Neuron (in vitro differentiated cells): ENCODE measurements at regions not wholly inside any gene's neighbourhood (a gene's known extent, or its start where the extent isn't known, plus 50 kb on each side); places are given as distances from the start of the nearest gene placed in this dataset.
"Not testable (repeated sequence)": the region's sequence is repeated elsewhere in the genome, so short reads cannot be mapped to it uniquely, and the experiment has no call there.

Source experiments
- H2AFZ ChIP-seq: one replicate; pipeline ENCODE4 v1.6.1; 2013; ENCODE audit warnings: low read depth, mild to moderate bottlenecking, inconsistent platforms, low read length, moderate library complexity
- H3K27me3 ChIP-seq: one replicate; pipeline ENCODE4 v1.6.1; 2013; ENCODE audit warnings: low read length; ENCODE audit not compliant: insufficient read depth
- H3K36me3 ChIP-seq: one replicate; pipeline ENCODE4 v1.6.1; 2013; ENCODE audit warnings: low read length; ENCODE audit not compliant: insufficient read depth
- H3K4me1 ChIP-seq: one replicate; pipeline ENCODE4 v1.6.1; 2013; ENCODE audit warnings: low read length; ENCODE audit not compliant: insufficient read depth
- H3K4me3 ChIP-seq: 2 replicates; pipeline ENCODE4 v1.5.1; 2013; ENCODE audit warnings: mild to moderate bottlenecking, low read length, moderate library complexity
- H3K9me3 ChIP-seq: one replicate; pipeline ENCODE4 v1.6.1; 2013; ENCODE audit warnings: low read length

DNA sequence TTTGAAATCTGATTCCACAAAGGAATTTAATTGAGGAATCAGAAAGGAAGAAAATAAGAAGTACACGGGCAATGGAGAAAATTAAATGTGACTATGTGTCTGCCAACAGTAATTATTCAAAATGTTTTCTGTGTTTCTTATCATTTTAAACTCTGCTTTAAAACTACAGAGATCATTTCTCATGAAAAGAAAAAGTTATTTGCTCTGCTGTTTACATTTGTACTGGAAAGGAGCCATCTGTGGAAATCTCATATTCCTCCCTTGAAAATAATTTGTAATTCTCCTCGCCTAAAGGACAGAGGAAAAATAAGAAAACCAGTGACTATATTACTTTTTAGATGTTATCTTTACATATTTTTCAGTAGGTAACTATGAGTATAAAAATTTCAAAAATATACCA lies 181.9 kb upstream of the MEIS1 start:
- H2AFZ ChIP-seq: no peak overlapping the region
- no peaks in the 10 kb centered on the region for H3K9me3 ChIP-seq
- no peaks in the 10 kb centered on the region for H3K4me1 ChIP-seq
- no peak overlapping the region for H3K4me3 ChIP-seq
- no peaks in the 10 kb centered on the region for H3K27me3 ChIP-seq
- no peaks in the 10 kb centered on the region for H3K36me3 ChIP-seq

DNA sequence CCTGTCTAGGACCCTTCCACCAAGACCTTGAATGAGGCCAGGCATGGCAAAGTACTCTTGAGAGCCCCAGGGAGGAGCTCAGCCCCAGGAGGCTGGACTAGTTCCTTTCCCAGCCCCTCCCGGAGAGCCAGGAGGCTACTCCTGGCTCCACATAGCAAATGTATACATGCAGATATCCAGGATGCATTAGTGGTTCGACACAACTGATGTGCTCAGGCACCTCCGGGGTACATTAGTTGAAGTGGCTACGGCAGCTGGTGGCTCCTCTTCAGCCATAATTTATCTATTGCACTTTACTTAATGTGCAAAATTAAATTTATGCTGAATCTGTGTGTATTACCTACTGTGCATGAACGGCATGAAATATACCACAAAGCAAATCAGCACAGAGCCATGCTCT lies 182.8 kb upstream of the MEIS1 start:
- no peaks in the 10 kb centered on the region for H3K9me3 ChIP-seq
- no peaks in the 10 kb centered on the region for H3K4me1 ChIP-seq
- no peak overlapping the region for H3K4me3 ChIP-seq
- H3K27me3 ChIP-seq: no peaks in the 10 kb centered on the region
- no peaks in the 10 kb centered on the region for H3K36me3 ChIP-seq
- no peak overlapping the region for H2AFZ ChIP-seq

- Histone ChIP-seq H3K36me3 (no peaks in the 10 kb centered on the region), H2AFZ (no peak overlapping the region), H3K9me3 (no peaks in the 10 kb centered on the region), H3K4me3 (no peak overlapping the region), H3K4me1 (no peaks in the 10 kb centered on the region), H3K27me3 (no peaks in the 10 kb centered on the region)
These were observed 183.4 kb upstream of the MEIS1 start for GRCh38 chr2:66251573-66251972.

DNA sequence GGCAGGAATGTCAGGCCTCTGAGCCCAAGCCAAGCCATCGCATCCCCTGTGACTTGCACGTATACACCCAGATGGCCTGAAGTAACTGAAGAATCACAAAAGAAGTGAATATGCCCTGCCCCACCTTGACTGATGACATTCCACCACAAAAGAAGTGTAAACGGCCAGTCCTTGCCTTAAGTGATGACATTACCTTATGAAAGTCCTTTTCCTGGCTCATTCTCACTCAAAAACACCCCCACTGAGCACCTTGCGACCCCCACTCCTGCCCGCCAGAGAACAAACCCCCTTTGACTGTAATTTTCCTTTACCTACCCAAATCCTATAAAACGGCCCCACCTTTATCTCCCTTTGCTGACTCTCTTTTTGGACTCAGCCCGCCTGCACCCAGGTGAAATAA lies 185.8 kb upstream of the MEIS1 start:
- H2AFZ ChIP-seq, H3K9me3 ChIP-seq, H3K4me3 ChIP-seq, H3K27me3 ChIP-seq, H3K4me1 ChIP-seq, H3K36me3 ChIP-seq: not testable (repeated sequence)

DNA sequence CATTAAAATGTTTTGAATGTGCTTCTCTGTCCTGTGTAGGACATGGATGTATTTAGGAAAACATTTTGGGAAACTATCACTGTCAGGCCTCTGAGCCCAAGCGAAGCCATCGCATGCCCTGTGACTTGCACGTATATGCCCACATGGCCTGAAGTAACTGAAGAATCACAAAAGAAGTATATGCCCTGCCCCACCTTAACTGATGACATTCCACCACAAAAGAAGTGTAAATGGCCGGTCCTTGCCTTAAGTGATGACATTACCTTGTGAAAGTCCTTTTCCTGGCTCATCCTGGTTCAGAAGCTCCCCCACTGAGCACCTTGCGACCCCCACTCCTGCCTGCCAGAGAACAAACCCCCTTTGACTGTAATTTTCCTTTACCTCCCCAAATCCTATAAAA lies 191.1 kb upstream of the MEIS1 start:
- not testable (repeated sequence) for H2AFZ ChIP-seq, H3K9me3 ChIP-seq, H3K27me3 ChIP-seq, H3K4me3 ChIP-seq, H3K36me3 ChIP-seq
- H3K4me1 ChIP-seq: peaks cover 24% of the 10 kb centered on the region

DNA sequence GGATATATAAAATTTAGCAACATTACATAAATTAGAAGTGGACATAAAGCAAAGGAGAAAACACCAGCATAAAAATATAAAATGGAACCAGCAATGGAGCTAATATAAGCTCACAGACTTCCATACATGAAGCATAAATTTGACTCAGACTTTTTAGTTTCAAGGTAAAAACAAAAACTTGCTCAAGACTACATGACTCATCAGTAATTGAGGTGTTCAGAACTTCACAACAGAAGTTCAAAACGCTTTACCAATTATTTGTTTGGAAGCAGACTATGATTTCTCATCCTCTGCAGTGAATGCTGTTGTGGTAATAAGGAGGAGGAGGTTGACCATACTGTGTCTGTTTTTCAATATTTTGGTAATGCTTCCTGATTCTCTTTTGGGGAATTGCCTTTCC lies 192.0 kb upstream of the MEIS1 start:
- not testable (repeated sequence) for H3K36me3 ChIP-seq, H2AFZ ChIP-seq, H3K27me3 ChIP-seq, H3K9me3 ChIP-seq, H3K4me3 ChIP-seq
- H3K4me1 ChIP-seq: peaks cover 24% of the 10 kb centered on the region

DNA sequence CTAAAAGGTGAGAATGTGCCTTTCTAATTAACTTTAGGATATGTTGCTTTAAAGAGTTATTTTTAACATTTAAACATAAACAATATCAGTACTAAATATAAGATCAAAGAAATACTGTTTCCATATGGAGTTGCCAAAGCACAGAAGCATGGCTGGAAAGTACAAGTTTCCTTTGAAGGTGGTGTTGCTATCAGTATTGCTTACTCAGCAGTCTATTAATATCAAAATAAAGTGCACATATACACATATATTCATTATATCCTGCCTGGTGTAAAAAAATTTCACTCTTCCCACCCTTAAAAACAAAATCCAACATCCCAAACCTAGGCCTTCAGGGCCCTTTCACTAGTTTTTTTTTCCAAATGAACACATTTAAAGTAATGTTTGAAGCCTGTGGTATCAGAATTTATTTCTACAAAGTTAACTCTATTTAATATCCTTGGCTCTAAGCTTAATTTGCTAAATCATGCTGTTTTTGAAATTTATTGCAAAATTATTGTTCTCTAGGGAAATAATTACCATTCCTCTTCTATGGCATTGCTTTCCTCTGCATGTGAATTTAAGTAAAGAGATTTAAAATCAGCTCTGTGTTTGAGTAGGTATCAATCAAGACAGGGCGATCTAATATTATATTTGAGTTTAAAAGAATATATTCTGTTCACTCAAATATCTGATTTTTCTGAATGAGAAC lies 192.7 kb upstream of the MEIS1 start:
- Histone ChIP-seq H3K27me3 (no peaks in the 10 kb centered on the region), H3K9me3 (no peaks in the 10 kb centered on the region), H3K36me3 (no peaks in the 10 kb centered on the region), H2AFZ (no peak overlapping the region), H3K4me1 (peaks cover 24% of the 10 kb centered on the region), H3K4me3 (no peak overlapping the region)

DNA sequence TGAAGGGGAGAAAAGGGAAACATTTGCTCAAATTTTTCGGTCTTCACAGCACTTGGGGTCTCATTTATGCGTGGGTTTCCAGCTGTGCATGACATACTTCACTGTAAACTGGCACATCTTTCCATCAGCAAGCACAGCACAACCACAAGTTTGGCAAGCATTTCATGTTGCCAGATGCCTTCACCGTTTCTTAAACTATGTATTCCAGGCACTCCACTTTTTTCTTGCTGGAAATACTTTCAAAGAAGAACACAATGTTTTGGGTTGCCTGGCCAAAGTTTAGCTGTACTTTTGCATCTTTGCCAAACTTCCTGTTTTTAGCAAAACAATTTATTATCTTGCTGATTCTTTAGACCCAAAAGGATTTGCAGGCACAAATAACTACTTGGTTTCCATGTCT lies 194.6 kb upstream of the MEIS1 start:
- H3K36me3 ChIP-seq: no peaks in the 10 kb centered on the region
- peaks cover 24% of the 10 kb centered on the region for H3K4me1 ChIP-seq
- H2AFZ ChIP-seq: no peak overlapping the region
- H3K9me3 ChIP-seq: no peaks in the 10 kb centered on the region
- no peaks in the 10 kb centered on the region for H3K27me3 ChIP-seq
- H3K4me3 ChIP-seq: no peak overlapping the region

GRCh38 chr2:66239655-66240054 lies 195.3 kb upstream of the MEIS1 start:
- H3K27me3 ChIP-seq: no peaks in the 10 kb centered on the region
- H3K4me3 ChIP-seq: no peak overlapping the region
- no peak overlapping the region for H2AFZ ChIP-seq
- H3K4me1 ChIP-seq: peaks cover 24% of the 10 kb centered on the region
- H3K36me3 ChIP-seq: no peaks in the 10 kb centered on the region
- H3K9me3 ChIP-seq: no peaks in the 10 kb centered on the region

- Histone ChIP-seq H3K4me1 (peaks cover 24% of the 10 kb centered on the region), H3K4me3 (no peak overlapping the region), H3K9me3 (no peaks in the 10 kb centered on the region)
These were observed 197.0 kb upstream of the MEIS1 start for GRCh38 chr2:66237803-66238379.

GRCh38 chr2:66236816-66237802 lies 197.8 kb upstream of the MEIS1 start:
- Histone ChIP-seq H3K4me3 (no peak overlapping the region), H2AFZ (no peak overlapping the region), H3K9me3 (no peaks in the 10 kb centered on the region), H3K4me1 (peaks cover 24% of the 10 kb centered on the region), H3K27me3 (no peaks in the 10 kb centered on the region), H3K36me3 (no peaks in the 10 kb centered on the region)

More at GRCh38 chr2:66237803-66238379, 197.0 kb upstream of the MEIS1 start:
- Histone ChIP-seq H3K36me3 (no peaks in the 10 kb centered on the region), H3K27me3 (no peaks in the 10 kb centered on the region), H2AFZ (no peak overlapping the region)

- H3K9me3 ChIP-seq: no peaks in the 10 kb centered on the region
- H3K4me1 ChIP-seq: peaks cover 15% of the 10 kb centered on the region
- no peaks in the 10 kb centered on the region for H3K36me3 ChIP-seq
- H2AFZ ChIP-seq: no peak overlapping the region
- no peaks in the 10 kb centered on the region for H3K27me3 ChIP-seq
- H3K4me3 ChIP-seq: no peak overlapping the region
These were observed 198.7 kb upstream of the MEIS1 start for GRCh38 chr2:66236067-66236685.

DNA sequence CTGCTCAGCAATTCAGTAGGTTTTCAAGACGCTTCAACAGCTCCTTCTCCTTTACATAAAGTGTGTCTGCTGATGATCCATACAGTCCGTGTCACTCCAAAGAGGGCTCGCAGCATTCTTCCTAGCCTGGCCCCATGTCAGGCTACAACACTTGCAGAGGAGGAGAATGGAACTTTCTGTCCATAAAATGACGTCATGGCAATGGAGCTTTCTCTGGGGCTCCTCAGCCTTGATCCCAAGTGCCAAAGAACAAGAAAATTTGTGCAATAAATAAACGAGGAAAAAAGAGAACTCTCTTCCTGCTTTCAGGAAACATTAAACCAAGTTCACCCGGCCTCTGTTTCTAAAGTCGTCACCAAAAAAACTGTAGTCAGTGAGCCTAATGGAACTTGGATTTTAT lies 199.5 kb upstream of the MEIS1 start:
- Histone ChIP-seq H3K27me3 (no peaks in the 10 kb centered on the region), H3K4me3 (no peak overlapping the region), H3K9me3 (no peaks in the 10 kb centered on the region), H3K4me1 (peaks cover 11% of the 10 kb centered on the region), H2AFZ (no peak overlapping the region), H3K36me3 (no peaks in the 10 kb centered on the region)
